HEK293 (cell line): ENCODE measurements at regions not wholly inside any gene's neighbourhood (a gene's known extent, or its start where the extent isn't known, plus 50 kb on each side); places are given as distances from the start of the nearest gene placed in this dataset.

ENCODE experiments used
- CTCF ChIA-PET: fragments of 350-600 bp; formaldehyde crosslinking; extraction: SDS; loops from one replicate; lab custom pipeline; 2021; ENCODE audit warnings: antibody characterized with exemption; lab: Yijun Ruan, JAX
- POLR2A ChIA-PET: fragments of 300-600 bp; formaldehyde crosslinking; extraction: SDS; loops from one replicate; lab custom pipeline; 2020; ENCODE audit warnings: antibody characterized with exemption, inconsistent platforms; lab: Yijun Ruan, JAX
- H3K27ac ChIP-seq: fragments of 200-500 bp; sonication (Bioruptor generic); 2 replicates; pipeline ENCODE4 v1.5.1; 2014; ENCODE audit warnings: low read depth, low read length, control low read depth, inconsistent platforms; ENCODE audit errors: extremely low read depth
- H3K36me3 ChIP-seq, 2 experiments: fragments of 200-500 bp in 1 of 2; sonication (Bioruptor generic) in 1 of 2; 1 replicate in 1 of 2; 2 replicates in 1 of 2; pipeline ENCODE4 v1.5.1; 2014 to 2017; ENCODE audit warnings: inconsistent platforms in 2 of 2, low read length in 2 of 2; ENCODE audit not compliant: control insufficient read depth in 2 of 2, insufficient read depth in 1 of 2
- H3K4me1 ChIP-seq: fragments of 200-500 bp; sonication (Bioruptor generic); 2 replicates; pipeline ENCODE4 v1.5.1; 2014; ENCODE audit warnings: mild to moderate bottlenecking, low read length, inconsistent platforms; ENCODE audit not compliant: control insufficient read depth, insufficient read depth
- H3K4me3 ChIP-seq: 2 replicates; pipeline ENCODE4 v1.5.1; 2011; ENCODE audit warnings: low read depth, mild to moderate bottlenecking, control low read depth, low read length, moderate library complexity
- H3K9me3 ChIP-seq: fragments of 200-500 bp; sonication (Bioruptor generic); 2 replicates; pipeline ENCODE4 v1.5.1; 2014; ENCODE audit warnings: low read depth, low read length, inconsistent platforms; ENCODE audit not compliant: control insufficient read depth, insufficient read depth
- EGR2 ChIP-seq: fragments of 450-650 bp; formaldehyde crosslinking; IDR thresholded peaks from 2 replicates; pipeline ENCODE4 v1.5.1; 2016; ENCODE audit warnings: low read depth, missing biosample characterization, missing genetic modification characterization
- GFI1B ChIP-seq: fragments of 450-650 bp; formaldehyde crosslinking; IDR thresholded peaks from 2 replicates; pipeline ENCODE4 v1.5.1; 2016; ENCODE audit warnings: missing biosample characterization, missing genetic modification characterization
- GLI2 ChIP-seq: fragments of 450-650 bp; formaldehyde crosslinking; IDR thresholded peaks from 2 replicates; pipeline ENCODE4; 2017; ENCODE audit warnings: missing biosample characterization, missing genetic modification characterization, low read depth, borderline replicate concordance
- KLF9 ChIP-seq: fragments of 450-650 bp; formaldehyde crosslinking; IDR thresholded peaks from 2 replicates; pipeline ENCODE4 v1.5.1; 2016; ENCODE audit warnings: missing biosample characterization, missing genetic modification characterization, low read depth
- MYNN ChIP-seq: fragments of 450-650 bp; formaldehyde crosslinking; IDR thresholded peaks from 2 replicates; pipeline ENCODE4 v1.5.1; 2016; ENCODE audit warnings: missing biosample characterization, missing genetic modification characterization, borderline replicate concordance
- OSR2 ChIP-seq: fragments of 450-650 bp; formaldehyde crosslinking; IDR thresholded peaks from 2 replicates; pipeline ENCODE4 v1.5.1; 2016; ENCODE audit warnings: missing biosample characterization, missing genetic modification characterization
- REPIN1 ChIP-seq: fragments of 450-650 bp; formaldehyde crosslinking; IDR thresholded peaks from 2 replicates; pipeline ENCODE4 v1.5.1; 2017; ENCODE audit warnings: missing biosample characterization, missing genetic modification characterization, low read depth
- YY1 ChIP-seq: fragments of 450-650 bp; formaldehyde crosslinking; IDR thresholded peaks from 2 replicates; pipeline ENCODE4 v1.5.1; 2018; ENCODE audit warnings: missing biosample characterization, missing genetic modification characterization
- ZBTB20 ChIP-seq: fragments of 450-650 bp; formaldehyde crosslinking; IDR thresholded peaks from 2 replicates; pipeline ENCODE4 v1.5.1; 2016; ENCODE audit warnings: missing biosample characterization, missing genetic modification characterization
- ZBTB6 ChIP-seq: fragments of 450-650 bp; formaldehyde crosslinking; IDR thresholded peaks from 2 replicates; pipeline ENCODE4 v1.5.1; 2017; ENCODE audit warnings: missing biosample characterization, missing genetic modification characterization
- ZFP37 ChIP-seq: fragments of 450-650 bp; formaldehyde crosslinking; IDR thresholded peaks from 2 replicates; pipeline ENCODE4 v1.5.1; 2016; ENCODE audit warnings: missing biosample characterization, missing genetic modification characterization
- ZNF112 ChIP-seq: fragments of 450-650 bp; formaldehyde crosslinking; IDR thresholded peaks from 2 replicates; pipeline ENCODE4 v1.5.0; 2017; ENCODE audit warnings: missing biosample characterization, missing genetic modification characterization
- ZNF114 ChIP-seq: fragments of 450-650 bp; formaldehyde crosslinking; IDR thresholded peaks from 2 replicates; pipeline ENCODE4 v1.5.0; 2017; ENCODE audit warnings: missing biosample characterization, missing genetic modification characterization
- ZNF140 ChIP-seq: fragments of 450-650 bp; formaldehyde crosslinking; IDR thresholded peaks from 2 replicates; pipeline ENCODE4 v1.5.1; 2016; ENCODE audit warnings: missing biosample characterization, missing genetic modification characterization
- ZNF174 ChIP-seq: fragments of 450-650 bp; formaldehyde crosslinking; IDR thresholded peaks from 2 replicates; pipeline ENCODE4 v1.5.0; 2017; ENCODE audit warnings: missing biosample characterization, mild to moderate bottlenecking, missing genetic modification characterization
- ZNF202 ChIP-seq: fragments of 450-650 bp; formaldehyde crosslinking; IDR thresholded peaks from 2 replicates; pipeline ENCODE4 v1.5.1; 2016; ENCODE audit warnings: missing biosample characterization, missing genetic modification characterization, borderline replicate concordance
- ZNF350 ChIP-seq: fragments of 450-650 bp; formaldehyde crosslinking; IDR thresholded peaks from 2 replicates; pipeline ENCODE4 v1.5.0; 2017; ENCODE audit warnings: missing biosample characterization, mild to moderate bottlenecking, missing genetic modification characterization
- ZNF354C ChIP-seq: fragments of 450-650 bp; formaldehyde crosslinking; IDR thresholded peaks from 2 replicates; pipeline ENCODE4 v1.5.1; 2016; ENCODE audit warnings: missing biosample characterization, missing genetic modification characterization, low read depth, borderline replicate concordance
- ZNF366 ChIP-seq: fragments of 450-650 bp; formaldehyde crosslinking; conservative IDR thresholded peaks from 2 replicates; pipeline ENCODE4 v1.5.1; 2016; ENCODE audit warnings: missing biosample characterization, missing genetic modification characterization
- ZNF391 ChIP-seq: fragments of 450-650 bp; formaldehyde crosslinking; IDR thresholded peaks from 2 replicates; pipeline ENCODE4 v1.5.1; 2016; ENCODE audit warnings: low read depth, missing biosample characterization, missing genetic modification characterization, borderline replicate concordance
- ZNF660 ChIP-seq: fragments of 450-650 bp; IDR thresholded peaks from 2 replicates; pipeline ENCODE4 v1.5.1; 2018; ENCODE audit warnings: missing biosample characterization, mild to moderate bottlenecking, missing genetic modification characterization
- ZNF830 ChIP-seq: fragments of 450-650 bp; IDR thresholded peaks from 2 replicates; pipeline ENCODE4 v1.5.0; 2018; ENCODE audit warnings: missing biosample characterization, missing genetic modification characterization, low read depth, mild to moderate bottlenecking, moderate library complexity
- TF ChIP-seq, protein P1 (sequence below): fragments of 450-650 bp; formaldehyde crosslinking; IDR thresholded peaks from 2 replicates; pipeline ENCODE4 v1.5.1; 2016; ENCODE audit warnings: missing biosample characterization, missing genetic modification characterization, low read depth

DNA sequence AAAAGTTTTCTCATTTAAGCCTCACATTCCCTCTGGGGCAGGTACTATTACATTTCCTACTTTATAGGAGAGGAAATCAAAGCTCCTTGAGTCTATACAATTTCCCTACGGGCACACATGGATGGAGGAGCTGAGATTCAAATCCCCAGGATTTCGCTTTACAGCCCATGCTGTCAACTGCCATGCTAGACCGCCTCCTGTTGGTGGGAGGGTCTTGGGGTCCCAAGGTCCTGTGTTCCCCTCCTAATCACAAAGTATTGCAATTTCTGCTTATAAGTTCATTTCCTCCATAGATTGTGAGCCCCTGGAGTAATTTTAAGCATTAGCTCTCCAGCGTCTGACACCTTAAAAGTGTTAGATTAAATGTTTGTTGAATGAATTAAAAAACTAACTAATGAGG lies 95.9 kb upstream of the SMARCA2 start:
- TF ChIP-seq ZNF112 (tag by site-specific recombination), result no peak
- no peak for TF ChIP-seq ZBTB20
- TF ChIP-seq, protein P1, sequence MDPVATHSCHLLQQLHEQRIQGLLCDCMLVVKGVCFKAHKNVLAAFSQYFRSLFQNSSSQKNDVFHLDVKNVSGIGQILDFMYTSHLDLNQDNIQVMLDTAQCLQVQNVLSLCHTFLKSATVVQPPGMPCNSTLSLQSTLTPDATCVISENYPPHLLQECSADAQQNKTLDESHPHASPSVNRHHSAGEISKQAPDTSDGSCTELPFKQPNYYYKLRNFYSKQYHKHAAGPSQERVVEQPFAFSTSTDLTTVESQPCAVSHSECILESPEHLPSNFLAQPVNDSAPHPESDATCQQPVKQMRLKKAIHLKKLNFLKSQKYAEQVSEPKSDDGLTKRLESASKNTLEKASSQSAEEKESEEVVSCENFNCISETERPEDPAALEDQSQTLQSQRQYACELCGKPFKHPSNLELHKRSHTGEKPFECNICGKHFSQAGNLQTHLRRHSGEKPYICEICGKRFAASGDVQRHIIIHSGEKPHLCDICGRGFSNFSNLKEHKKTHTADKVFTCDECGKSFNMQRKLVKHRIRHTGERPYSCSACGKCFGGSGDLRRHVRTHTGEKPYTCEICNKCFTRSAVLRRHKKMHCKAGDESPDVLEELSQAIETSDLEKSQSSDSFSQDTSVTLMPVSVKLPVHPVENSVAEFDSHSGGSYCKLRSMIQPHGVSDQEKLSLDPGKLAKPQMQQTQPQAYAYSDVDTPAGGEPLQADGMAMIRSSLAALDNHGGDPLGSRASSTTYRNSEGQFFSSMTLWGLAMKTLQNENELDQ, result no peak
- TF ChIP-seq GFI1B (tag by site-specific recombination), result no peak
- no peak for TF ChIP-seq REPIN1 (tag by site-specific recombination)
- no peak for TF ChIP-seq YY1 (tag by site-specific recombination)
- no peak for TF ChIP-seq ZNF354C
- TF ChIP-seq ZNF174, result no peak
- no peak for TF ChIP-seq ZNF660 (tag by site-specific recombination)
- TF ChIP-seq EGR2 (tag by site-specific recombination), result no peak
- TF ChIP-seq ZFP37 (tag by site-specific recombination), result no peak
- no peak for TF ChIP-seq ZNF391 (tag by site-specific recombination)
- no peak for TF ChIP-seq ZNF114 (tag by site-specific recombination)
- no peak for TF ChIP-seq ZNF140
- no peak for TF ChIP-seq OSR2 (tag by site-specific recombination)
- no peak for TF ChIP-seq KLF9 (tag by site-specific recombination)
- POLR2A ChIA-PET, result no interaction called here
- CTCF ChIA-PET, result interaction anchor here (0.6 to 1.8 kb wide), 2 partner anchors 21 to 45 kb away, joined by 3 to 7 read pairs; no protein-coding TSS in a partner anchor
- no peaks in the 10 kb centered on the region for H3K36me3 ChIP-seq
- H3K4me3 ChIP-seq, result no peak overlapping the region
- no peaks in the 10 kb centered on the region for H3K9me3 ChIP-seq
- no peak overlapping the region for H3K27ac ChIP-seq
- H3K4me1 ChIP-seq, result no peaks in the 10 kb centered on the region

DNA sequence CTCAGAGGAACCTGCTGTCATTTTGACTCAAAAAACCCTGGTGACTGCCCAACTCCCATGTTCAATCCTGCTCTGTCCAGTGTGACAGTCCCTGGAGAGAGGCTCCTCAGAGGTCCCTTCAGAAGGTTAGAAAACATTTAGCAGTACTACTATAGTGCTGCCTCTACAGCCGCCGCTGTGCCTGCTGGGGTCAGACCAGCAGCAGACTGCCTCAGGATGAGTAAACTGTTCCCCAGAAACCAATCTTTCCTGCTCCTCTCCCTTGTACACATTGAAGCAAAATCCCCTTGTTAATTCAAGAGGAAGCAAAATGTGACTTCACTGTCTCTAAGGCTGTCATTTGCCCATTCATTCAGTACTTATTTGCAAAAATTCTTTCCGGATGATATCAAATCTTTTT lies 94.8 kb upstream of the SMARCA2 start:
- no peak for TF ChIP-seq GLI2 (tag by site-specific recombination)
- no peak for TF ChIP-seq OSR2 (tag by site-specific recombination)
- no peak for TF ChIP-seq ZNF202 (tag by site-specific recombination)
- no peak for TF ChIP-seq MYNN (tag by site-specific recombination)
- TF ChIP-seq ZBTB6 (tag by site-specific recombination), result no peak
- no peak for TF ChIP-seq ZNF366
- TF ChIP-seq ZNF350 (tag by site-specific recombination), result no peak
- TF ChIP-seq ZNF830 (tag by site-specific recombination), result no peak
- Histone ChIP-seq H3K4me1 (no peaks in the 10 kb centered on the region), H3K9me3 (no peaks in the 10 kb centered on the region), H3K36me3 (no peaks in the 10 kb centered on the region), H3K4me3 (no peak overlapping the region), H3K27ac (no peak overlapping the region)
- ChIA-PET CTCF (interaction anchor here (1.3 to 1.8 kb wide), 2 partner anchors 19 to 147 kb away, joined by 3 to 7 read pairs; no protein-coding TSS in a partner anchor), POLR2A (no interaction called here)
